Esophagus mucosa (tissue), 1 donor: ENCODE measurements at regions not wholly inside any gene's neighbourhood (a gene's known extent, or its start where the extent isn't known, plus 50 kb on each side); places are given as distances from the start of the nearest gene placed in this dataset.

Source experiments
- ATAC-seq: fragments of 200-7000 bp; cut with Tn5 transposase; one replicate; pipeline ENCODE4 v1.9.1; 2020
- donor health status: DM: yes; HTN: yes; CAD: no.

DNA sequence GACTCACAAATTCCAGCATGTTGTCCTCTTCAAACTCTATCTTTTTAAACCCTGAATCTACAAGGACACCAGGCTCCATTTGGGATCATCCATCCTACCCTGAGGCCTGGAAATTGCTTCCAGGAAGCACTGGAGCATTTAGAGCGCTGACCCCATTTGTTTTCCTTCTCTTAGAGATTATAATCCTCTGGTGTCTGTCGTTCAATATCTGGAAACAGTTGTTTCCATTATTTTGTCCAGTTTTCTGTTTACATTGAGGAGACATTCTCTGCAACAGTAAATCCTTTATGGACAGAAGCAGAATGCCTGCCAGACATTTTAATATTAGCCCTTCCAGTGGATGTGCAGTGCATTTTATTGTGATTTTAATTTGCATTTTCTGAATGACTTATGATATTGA lies 119.4 kb upstream of the MEOX2 start:
- ATAC-seq: no peak

DNA sequence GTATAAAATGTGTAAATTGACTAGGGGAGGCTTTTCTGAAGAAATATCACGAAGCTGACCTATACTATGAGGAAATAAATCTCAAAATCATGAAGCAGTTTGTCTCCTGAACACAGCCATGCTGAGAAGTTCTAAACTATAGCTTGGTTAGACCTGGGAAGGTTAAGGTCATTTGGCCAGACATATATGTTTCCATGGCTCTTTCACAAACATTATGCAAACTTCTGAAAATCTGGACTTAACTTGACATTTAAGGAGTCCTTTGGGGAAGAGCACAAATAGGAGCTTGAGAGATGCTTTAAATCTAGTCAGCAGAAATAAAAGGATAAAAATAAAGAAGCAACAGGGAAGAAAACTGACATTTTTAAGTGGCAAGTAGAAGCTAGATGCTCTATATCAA lies 115.9 kb upstream of the MEOX2 start:
- no peak for ATAC-seq

DNA sequence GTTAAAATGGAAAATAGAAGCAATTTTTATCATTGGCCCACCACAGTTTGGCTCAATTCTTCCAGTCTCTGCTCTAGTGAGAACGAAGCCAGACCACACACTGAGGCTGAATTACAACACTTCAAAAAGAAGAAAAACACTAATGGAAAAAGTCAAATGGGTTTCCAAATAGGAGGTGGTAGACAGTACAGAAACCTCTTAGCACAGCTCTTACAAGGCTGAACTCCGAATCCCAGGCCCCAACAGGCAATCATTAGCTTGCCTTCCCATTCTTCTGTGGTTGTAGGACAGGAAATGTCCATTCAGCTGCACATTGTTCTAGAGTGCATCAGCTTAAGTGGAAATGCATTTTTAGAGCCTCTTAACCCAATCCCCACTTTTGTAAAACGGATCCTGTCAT lies 115.1 kb upstream of the MEOX2 start:
- ATAC-seq: no peak

DNA sequence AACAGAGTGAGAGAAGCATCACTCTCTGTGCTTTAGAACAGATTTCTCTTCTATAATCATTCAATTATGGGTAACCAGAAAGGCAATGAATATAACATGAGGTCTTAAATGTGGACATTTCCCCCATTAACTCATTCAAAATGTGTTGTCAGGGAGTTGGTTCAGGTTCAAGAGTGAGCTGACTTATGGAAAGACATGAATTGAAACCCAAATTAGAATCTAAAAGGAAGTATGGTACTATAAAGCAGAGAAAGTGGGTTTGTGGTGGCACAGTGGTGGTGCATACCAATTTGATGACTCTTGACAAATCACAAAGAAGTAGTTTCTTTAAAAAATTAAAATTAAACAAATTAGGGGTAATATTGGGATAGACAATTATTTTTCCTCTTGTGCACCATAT lies 114.6 kb upstream of the MEOX2 start:
- no peak for ATAC-seq

DNA sequence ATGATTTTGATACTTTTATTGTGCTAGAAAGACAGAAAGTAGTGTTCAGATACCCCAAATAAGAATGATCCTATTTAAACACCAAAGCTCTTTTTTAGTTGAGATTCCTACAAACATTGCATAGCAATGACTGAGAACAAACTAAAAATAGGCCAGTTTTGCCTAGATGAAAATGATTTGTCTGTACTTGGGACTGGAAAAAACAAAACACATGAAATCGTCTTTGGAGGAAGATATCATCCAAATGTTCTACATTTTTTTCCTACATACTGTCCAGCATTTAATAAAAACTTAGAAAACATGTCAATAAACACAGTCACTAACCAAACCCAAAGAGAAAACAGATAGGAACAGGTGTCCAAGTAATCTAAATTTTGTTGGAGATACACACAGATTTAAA lies 111.6 kb upstream of the MEOX2 start:
- no peak for ATAC-seq

DNA sequence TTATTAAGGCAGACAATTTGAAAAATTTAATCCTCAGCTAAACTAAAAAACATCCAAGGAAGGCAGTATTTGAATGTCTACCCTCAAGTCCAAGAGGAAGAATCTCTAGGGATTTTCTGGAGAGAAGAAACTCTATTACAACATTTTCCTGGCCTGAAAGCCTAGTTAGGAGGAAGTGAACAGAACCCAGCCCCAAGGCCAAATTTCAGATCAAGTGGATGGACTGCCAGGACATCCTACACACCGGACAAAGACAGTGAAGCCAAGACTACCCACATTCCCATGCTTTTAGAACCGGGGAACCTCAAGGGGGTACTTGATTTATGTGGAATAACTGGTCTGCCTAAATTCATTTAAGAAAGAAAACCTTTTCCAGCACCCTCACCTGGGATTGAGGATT lies 108.9 kb upstream of the MEOX2 start:
- no peak for ATAC-seq

DNA sequence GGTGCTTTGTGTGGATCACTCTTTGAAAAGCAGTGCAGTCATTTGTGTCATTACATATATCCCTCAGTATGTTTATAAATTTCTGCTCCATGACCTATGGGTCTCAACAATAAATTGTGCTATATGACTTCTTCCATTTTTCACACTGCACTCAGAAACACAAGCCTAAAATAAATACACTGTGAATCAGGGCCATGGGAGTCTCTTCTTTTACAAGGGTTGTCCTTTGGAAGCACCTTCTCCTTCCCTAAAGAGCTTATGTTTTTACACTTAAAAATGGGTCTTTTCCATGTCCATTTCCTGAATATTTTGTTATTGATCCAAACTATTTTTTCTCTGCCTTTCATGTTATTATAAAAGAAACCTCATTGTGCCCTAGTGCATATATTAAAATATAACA lies 108.3 kb upstream of the MEOX2 start:
- ATAC-seq: no peak

DNA sequence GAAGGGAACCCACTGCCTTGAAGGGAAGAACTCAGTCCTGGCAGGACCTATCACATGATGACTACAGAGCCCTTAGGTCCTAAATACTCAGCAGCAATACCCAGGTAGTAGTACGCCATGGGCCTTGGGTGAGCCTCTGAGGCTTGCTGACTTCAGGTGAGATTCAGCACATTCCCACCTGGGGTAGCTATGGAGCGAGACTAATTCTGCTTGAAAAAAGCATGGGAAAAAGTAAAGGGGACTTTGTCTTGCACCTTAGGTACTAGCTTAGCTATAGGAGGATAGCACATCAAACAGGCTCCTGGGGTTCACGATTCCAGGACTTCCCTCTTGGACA lies 98.2 kb upstream of the MEOX2 start:
- no peak for ATAC-seq

DNA sequence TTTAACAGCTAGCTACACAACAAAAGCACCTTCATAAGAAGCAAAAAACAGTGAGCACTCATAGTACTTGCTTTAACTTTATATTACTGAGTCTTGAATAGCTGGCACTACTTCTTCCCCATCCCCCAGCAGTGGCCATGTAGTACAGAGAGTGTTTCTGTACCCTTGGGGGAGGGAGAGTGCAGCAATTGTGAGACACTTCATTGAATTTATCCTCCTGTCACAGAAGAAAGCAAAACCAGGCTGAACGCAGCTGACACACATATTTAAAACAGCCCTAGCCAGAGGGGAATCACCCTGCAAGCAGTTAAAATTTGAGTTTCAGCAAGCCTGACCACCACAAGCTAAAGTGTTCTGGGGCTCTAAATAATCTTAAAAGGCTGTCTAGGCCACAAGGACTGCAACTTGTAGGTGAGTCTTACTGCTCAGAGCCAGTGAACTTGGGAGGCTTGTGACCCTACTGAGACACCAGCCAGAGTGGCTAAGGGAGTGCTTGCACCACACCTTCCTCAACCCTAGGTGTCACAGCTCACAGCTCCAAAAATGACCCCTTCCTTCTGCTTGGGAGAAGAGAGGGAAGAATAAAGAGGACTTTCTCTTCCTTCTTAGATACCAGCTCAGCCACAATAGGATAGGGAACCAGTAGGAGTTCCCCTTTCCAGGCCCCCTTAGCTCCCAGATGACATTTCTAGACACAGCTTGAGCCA lies 97.7 kb upstream of the MEOX2 start:
- ATAC-seq: no peak

DNA sequence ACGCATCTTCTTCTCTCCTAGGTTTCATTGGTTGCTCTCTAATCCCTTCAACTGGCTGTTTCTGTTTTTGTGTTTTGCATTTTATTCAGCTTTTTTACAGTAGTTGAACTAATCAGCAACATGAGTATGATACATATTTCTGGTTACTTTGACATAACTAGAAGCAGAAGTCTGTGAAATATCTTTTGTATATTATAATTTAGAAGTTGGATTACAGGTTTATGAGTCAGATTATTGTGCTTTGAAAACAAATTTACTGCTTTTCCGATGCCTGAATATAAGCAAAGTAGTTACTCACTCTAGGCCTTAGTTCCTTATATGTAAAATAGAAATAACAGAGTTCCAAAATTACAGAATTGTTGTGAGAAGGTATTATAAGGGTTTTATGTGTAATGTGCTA lies 96.2 kb upstream of the MEOX2 start:
- ATAC-seq: no peak

DNA sequence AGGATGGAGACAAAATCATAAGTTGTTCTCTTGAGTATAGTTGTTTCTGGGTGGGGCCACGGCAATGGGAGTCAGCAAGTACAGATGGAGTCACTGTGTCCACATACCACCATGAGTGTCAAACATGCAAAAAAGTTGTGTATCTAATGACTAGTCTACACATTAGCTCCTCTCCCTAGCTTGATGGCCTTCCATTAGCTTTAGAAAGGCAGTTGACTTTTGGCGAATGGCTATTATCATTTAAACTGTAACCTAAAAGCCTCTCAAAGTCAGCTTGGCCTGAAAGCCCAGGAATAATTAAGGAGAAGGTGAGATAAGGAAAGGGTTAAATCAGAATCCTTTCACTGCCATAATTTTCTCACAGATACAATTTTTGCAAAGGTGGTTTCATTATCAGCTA lies 95.5 kb upstream of the MEOX2 start:
- no peak for ATAC-seq

DNA sequence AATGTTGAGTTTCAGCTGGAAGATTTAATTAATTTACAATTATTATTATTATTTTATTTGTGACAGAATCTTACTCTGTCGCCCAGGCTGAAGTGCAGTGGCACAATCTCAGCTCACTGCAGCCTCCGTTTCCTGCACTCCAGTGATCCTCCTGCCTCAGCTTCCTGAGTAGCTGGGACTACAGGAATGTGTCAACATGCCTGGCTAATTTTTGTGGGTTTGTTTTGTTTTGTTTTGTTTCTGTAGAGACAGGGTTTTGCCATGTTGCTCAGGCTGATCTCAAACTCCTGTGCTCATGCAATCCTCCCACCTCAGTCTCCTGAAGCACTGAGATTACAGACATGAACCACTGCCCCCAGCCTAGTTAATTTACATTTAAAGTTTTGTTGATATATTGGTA lies 93.8 kb upstream of the MEOX2 start:
- no peak for ATAC-seq

DNA sequence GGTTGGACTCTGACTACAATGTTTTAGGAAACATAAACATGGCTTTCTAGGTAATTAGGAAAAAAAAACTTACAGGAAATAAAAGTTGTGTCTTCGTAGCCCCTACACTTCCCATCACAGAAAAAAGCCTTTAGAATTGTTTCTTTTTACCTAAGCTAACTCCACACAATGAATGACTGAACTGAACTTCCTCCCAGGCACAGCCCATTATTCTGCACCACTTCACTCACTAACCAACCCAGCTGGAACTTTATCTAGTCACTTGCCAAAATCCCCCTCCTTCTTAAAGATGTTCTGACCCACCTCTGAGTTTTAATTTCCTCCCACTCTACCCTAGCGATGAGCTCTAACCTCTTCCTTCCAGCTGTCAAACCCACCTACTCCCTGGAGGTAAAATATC lies 91.7 kb upstream of the MEOX2 start:
- ATAC-seq: no peak

DNA sequence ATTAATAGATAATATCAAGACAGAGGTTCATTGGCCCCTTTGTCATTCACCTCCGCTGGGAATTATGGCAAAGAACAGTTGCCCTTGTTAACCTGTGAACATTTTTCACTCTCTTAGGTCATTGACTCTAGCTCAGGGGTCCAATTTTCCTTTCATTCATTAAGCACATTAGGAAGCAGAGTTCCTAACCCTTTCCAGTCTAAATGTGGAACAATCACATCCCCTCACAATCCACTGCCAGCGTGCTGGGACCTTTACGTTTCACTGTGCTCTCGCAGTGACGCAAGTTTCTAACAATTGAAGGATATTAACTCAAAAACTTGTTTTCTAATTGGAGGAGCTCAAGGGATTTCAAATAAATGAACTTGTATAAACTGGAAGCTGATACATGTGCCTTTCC lies 79.3 kb upstream of the MEOX2 start:
- no peak for ATAC-seq

DNA sequence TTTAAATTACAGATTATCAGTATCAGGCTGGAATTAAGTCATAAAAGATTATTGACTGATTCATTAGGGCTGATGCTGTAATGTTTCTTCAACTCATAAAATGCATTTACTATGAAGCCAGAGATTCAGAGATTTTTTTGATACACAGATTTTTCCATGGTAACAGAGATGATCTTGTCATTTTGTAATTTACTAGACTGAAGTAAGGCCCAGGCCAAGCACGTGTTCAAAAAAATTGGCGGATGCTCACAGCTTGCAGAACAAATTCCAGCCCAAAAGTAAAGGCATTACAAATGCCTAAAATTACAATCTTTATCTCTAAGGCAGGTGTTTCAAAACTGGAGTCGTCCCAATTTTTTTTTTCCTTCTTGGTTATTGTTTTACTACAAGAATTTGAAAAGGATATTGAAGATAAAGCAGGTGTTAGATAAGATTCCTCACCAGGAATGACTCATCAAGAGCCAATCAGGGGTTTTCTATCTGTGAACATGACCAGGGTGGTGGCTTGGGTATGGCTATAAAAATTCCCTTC lies 78.4 kb upstream of the MEOX2 start:
- ATAC-seq: no peak

DNA sequence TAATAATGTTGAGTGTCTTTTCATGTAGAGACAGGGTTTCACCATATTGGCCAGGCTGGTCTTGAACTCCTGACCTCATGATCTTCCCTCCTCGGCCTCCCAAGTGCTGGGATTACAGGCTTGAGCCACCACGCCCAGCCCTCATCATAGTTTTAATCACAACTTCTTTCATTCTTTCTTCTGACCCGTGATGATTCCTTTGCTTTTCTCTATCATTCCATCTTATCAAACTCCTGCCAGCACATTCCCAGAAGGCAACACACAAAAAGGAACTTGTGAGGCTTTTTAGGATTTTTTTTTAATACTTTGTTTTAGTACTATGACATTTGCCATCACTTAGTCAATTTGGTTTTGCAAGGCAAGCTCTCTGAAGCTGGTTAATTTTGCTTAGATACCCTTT lies 77.5 kb upstream of the MEOX2 start:
- no peak for ATAC-seq

DNA sequence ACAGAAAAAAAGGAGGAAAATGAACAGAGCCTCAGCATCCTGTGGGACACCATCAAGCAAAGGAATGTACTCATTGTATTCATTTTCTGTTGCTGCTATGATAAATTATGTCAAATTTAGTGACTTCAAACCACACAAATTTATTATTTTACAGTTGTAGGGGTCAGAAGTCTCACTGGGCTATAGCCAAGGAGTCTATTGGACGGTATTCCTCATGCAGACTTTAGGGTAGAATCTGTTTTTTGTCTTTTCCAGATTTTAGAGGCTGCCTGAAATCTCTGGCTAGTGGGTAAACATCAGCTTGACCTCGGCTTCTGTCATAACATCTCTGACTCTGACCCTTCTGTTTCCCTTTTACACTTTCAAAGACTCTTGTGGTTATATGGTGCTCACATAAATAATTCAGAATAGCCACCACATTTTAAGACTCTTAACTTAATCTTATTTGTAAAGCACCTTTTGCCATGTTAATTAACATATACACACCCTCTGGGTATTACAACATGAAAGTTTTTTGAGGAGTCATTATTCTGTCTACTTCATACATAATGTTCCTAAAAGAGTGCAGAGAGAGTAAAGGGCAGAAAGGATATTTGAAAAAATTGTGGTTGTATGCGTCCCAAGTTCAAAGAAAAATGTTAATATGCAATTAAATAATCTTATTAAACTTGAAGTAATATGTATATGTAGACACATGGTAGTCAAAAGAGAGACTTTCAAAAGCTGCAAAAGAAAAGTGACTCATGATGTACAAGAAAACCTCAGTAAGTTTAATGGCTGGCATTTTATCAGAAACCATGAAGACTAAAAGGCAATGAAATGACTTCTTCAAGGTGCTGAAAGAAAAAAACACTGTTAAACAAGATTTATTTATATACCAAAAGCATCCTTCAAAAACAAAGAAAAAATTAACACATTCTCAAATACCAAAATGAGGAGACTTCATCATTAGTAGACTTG lies 70.8 kb upstream of the MEOX2 start:
- ATAC-seq: no peak

DNA sequence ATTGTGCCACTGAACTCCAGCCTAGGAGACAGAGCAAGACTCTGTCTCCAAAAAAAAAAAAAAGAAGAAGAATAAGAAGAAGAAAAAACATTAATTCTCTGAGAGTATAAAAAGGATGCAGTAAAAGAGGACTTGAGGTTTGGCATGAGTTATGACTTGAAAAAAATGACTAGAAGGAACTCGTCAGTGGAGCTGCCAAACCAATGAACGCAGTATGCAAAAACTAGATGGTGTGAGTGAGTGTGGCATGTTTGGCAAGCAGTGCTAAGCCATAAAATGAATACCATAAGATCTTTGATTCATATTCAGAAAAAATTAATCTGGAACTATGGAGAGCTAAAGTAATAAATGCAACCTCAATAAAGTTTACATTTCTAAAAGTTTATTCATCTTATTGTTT lies 68.6 kb upstream of the MEOX2 start:
- no peak for ATAC-seq

DNA sequence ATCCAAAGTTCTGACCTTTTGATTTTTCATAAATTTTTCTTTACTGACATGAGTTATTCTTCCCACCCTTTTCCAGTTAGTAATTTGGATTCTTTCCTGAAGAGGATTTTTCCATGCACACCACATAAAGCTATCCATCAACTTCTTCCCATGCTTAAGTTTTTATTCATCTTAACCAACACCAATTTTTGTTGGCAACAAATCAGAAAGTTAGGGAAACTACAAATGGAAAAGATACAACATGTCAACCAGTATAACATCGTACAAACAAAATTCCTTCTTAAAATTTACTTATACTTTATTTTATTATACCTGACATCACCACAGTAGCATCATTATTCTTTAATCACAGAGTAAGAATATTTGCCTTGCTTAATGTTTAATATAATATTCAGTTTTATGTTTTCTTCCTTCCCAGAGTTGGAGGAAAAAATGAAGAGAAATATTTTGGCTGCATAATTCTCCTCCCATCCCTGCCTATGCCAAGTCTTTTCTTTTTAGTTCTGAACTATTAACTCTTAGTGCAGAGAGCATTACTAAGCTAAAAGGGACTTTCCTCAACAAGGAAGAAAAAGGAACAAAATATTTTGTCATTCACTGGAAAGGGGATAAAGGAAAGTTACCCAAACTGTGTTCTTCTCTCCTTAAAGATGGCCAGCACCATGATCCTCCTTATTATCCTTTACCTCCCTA lies 67.5 kb upstream of the MEOX2 start:
- no peak for ATAC-seq

DNA sequence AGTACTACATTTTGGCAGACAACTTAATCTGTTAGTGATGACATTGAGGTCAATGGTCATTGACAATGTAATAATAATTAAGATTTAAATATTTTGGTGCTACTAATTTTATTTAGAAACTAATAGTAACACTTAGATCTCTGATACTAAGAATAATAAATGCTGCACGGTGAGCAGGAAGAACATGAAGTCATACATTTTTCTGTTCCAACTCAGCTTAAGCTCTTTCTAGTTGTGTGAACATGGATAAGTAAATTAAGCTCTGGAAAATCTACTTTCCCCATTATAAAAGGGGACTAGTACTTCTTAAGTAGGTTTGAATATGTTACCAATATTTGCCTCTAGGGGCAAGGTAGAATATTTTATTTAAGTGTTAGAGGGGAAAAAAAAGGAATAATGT lies 65.9 kb upstream of the MEOX2 start:
- no peak for ATAC-seq

DNA sequence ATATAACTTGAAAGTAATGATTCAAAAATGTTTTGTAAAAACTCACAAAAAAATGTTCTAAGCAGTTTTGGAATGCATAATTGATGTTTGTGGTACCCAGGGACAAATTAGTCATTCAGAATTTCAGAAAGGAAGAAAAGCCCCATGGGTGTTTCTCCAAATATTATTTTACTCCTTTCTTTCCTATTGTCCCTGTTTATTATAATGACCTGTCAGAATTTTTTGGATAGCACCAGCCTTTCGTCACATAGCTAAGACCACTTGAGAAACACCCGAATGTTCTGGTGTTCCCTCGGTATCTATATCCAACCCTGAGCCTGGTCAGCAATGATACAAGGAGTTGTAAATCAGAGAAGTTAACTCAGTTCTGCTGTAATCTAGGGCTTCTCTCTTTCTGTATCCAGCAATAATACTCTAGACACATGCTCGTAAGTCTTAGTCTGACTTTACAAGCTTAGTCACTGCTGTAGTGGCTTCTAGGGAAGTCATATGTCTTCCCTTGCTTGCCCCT lies 64.8 kb upstream of the MEOX2 start:
- ATAC-seq: no peak

DNA sequence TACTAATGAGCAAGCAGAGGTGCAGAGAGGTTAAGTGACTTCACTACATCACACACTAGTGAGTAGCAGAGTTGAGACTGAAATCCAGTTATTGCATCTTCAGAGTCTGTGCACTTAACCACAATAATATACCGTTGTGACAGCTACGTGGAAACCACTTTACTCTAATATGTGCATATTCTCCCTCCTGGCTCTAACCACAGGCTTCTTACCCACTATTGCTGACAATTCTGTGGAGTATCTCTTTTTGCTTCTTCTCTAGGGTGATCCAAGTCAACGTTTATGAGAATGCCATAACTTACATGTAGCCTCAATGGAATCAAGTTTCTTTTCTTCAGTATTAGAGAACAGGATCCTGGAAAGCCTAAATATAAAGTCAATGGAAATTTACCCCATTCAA lies 64.2 kb upstream of the MEOX2 start:
- no peak for ATAC-seq

DNA sequence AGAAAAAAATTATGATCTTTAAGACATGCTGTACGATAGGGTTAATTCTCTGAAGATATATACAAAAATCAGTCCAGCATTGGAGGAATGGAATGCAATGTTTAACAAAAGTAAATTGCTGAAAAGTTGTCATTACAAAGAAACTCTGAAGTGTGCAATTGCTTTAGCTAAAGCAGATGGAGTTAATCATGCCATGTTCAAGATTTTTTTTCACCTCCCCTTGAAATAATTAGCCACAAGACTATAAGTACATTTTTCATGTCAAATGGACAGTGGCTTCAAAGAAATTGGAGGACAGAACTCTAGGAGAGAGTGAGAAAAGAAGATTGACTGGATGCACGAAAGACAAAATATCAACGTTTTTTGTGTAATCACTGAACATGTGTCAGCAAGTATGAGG lies 63.1 kb upstream of the MEOX2 start:
- no peak for ATAC-seq
